RWPE2 (cell line): ENCODE measurements at regions not wholly inside any gene's neighbourhood (a gene's known extent, or its start where the extent isn't known, plus 50 kb on each side); places are given as distances from the start of the nearest gene placed in this dataset.

ENCODE experiments used
- ATAC-seq: fragments of 200-7000 bp; cut with Tn5 transposase; 3 replicates; pipeline ENCODE4 v1.9.1; 2021; ENCODE audit warnings: low read depth
- DNase-seq: peaks from one replicate; pipeline ENCODE4 v3.0.0-alpha.2; 2020; ENCODE audit warnings: low spot score
- H3K27ac ChIP-seq: fragments of 450-650 bp; 2 replicates; pipeline ENCODE4 v1.5.1; 2017; ENCODE audit warnings: mild to moderate bottlenecking; ENCODE audit not compliant: poor library complexity, severe bottlenecking
- H3K27me3 ChIP-seq: fragments of 250-450 bp; sonication (Bioruptor Pico); 2 replicates; pipeline ENCODE4 v1.5.1; 2021; ENCODE audit warnings: mild to moderate bottlenecking, moderate library complexity; ENCODE audit not compliant: insufficient read depth, poor library complexity, severe bottlenecking
- H3K36me3 ChIP-seq: fragments of 250-450 bp; sonication (Bioruptor Pico); 2 replicates; pipeline ENCODE4 v1.5.1; 2020; ENCODE audit warnings: low read depth, mild to moderate bottlenecking, moderate library complexity
- H3K4me1 ChIP-seq: fragments of 250-450 bp; sonication (Bioruptor Pico); 2 replicates; pipeline ENCODE4 v1.5.1; 2021; ENCODE audit warnings: mild to moderate bottlenecking, moderate library complexity; ENCODE audit not compliant: insufficient read depth, poor library complexity, severe bottlenecking
- H3K4me3 ChIP-seq: fragments of 250-450 bp; sonication (Bioruptor Pico); 2 replicates; pipeline ENCODE4 v1.5.1; 2021; ENCODE audit warnings: mild to moderate bottlenecking, moderate library complexity; ENCODE audit not compliant: severe bottlenecking
- H3K9me3 ChIP-seq: fragments of 250-450 bp; sonication (Bioruptor Pico); 2 replicates; pipeline ENCODE4 v1.5.1; 2021; ENCODE audit warnings: mild to moderate bottlenecking, moderate library complexity; ENCODE audit not compliant: severe bottlenecking
- TF ChIP-seq, protein P1 (sequence below): fragments of 450-650 bp; IDR thresholded peaks from one replicate; pipeline ENCODE4 v1.5.1; 2017; ENCODE audit warnings: mild to moderate bottlenecking, moderate library complexity; ENCODE audit not compliant: poor library complexity, severe bottlenecking

DNA sequence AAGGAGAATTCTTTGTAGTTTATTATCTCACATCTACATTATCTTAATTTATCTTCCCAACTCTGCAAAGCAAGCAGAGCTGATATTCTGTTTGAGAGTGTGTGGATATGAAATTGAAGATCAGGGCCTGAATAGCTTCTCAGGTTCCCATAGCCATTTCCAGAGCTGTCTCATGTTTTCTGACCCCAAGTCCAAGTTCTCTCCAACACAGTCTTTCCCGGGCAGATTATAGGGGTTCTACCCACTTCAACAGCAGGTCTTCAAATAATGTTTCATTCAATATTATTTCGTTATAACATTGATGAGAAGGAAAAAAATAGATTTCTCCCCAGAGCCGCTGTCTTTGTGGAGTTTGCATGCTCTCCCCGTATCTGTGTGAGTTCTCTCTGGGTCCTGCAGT is 234.9 kb downstream of the ENC1 start:
- no peaks in the 10 kb centered on the region for H3K9me3 ChIP-seq
- DNase-seq (no peak), ATAC-seq (no peak)
- H3K27me3 ChIP-seq = no peaks in the 10 kb centered on the region
- no peaks in the 10 kb centered on the region for H3K36me3 ChIP-seq
- TF ChIP-seq, protein P1, sequence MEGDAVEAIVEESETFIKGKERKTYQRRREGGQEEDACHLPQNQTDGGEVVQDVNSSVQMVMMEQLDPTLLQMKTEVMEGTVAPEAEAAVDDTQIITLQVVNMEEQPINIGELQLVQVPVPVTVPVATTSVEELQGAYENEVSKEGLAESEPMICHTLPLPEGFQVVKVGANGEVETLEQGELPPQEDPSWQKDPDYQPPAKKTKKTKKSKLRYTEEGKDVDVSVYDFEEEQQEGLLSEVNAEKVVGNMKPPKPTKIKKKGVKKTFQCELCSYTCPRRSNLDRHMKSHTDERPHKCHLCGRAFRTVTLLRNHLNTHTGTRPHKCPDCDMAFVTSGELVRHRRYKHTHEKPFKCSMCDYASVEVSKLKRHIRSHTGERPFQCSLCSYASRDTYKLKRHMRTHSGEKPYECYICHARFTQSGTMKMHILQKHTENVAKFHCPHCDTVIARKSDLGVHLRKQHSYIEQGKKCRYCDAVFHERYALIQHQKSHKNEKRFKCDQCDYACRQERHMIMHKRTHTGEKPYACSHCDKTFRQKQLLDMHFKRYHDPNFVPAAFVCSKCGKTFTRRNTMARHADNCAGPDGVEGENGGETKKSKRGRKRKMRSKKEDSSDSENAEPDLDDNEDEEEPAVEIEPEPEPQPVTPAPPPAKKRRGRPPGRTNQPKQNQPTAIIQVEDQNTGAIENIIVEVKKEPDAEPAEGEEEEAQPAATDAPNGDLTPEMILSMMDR = no peak
- H3K27ac ChIP-seq = no peak overlapping the region
- H3K4me3 ChIP-seq = no peak overlapping the region
- H3K4me1 ChIP-seq = peaks cover 10% of the 10 kb centered on the region

DNA sequence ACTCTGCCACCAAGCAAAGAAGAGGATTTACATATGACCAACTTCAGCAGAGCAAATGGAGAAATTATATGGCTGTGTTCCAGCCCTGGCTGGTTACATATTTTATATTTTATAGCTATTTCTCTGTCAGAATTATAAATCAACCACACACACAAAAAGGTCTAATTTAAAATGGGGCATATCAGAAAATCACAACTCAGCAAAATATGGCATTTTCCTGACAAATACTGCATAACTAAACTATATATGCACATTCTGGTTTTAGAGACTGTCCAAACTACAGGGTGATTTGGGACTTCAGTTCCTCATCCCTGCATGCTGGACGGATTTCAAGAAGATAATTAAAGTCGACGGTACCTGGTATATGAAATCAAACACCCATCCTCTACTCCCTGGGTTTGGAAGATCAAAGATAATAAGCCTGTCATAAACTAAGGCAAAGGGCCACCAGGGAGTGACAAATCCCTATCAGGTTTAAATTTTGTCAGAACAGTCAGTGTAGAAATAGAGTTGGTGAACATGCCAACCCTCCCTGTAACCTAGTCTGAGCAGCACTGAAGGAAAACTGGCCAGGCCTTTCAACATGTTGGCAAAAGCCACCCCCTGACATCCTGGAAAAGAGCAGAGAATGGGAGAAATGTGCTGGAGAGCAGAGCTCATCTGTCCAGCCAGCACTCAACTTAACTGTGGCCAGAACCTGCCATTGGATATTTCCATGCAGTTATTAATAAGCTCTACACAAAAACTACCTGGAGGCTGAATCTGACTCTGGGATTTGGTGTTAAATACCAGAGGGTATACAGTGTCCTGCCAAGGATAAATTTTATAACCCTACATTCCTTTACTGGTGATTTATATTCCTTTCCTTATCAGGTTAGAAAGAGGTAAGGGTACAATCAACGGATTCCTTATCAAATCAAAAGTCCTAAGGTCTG is 235.7 kb downstream of the ENC1 start:
- no peaks in the 10 kb centered on the region for H3K9me3 ChIP-seq
- DNase-seq = no peak
- no peaks in the 10 kb centered on the region for H3K36me3 ChIP-seq
- TF ChIP-seq, protein P1 = no peak
- no peak for ATAC-seq
- no peak overlapping the region for H3K4me3 ChIP-seq
- no peaks in the 10 kb centered on the region for H3K27me3 ChIP-seq
- H3K27ac ChIP-seq = no peak overlapping the region
- H3K4me1 ChIP-seq = peaks cover 10% of the 10 kb centered on the region

DNA sequence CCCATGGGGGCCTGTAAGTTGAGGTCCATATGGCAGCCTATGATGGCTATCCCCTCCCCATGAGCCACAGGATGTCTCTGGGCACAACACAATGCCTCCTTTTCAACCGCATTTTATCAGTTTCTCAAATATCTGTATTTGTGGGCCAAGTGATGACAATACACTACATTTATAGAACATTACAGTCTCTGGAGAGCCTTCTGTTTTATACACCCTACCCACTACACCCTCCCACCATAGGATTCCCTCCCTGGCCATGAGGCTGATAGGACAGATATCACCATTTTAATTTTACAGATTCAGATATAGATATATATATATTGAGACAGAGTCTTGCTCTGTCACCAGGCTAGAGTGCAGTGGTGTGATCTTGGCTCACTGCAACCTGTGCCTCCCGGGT is 236.8 kb downstream of the ENC1 start:
- DNase-seq = no peak
- ATAC-seq = no peak
- Histone ChIP-seq H3K27ac (no peak overlapping the region), H3K4me3 (no peak overlapping the region), H3K36me3 (no peaks in the 10 kb centered on the region), H3K9me3 (no peaks in the 10 kb centered on the region), H3K4me1 (peaks cover 10% of the 10 kb centered on the region), H3K27me3 (no peaks in the 10 kb centered on the region)
- TF ChIP-seq, protein P1 = no peak

DNA sequence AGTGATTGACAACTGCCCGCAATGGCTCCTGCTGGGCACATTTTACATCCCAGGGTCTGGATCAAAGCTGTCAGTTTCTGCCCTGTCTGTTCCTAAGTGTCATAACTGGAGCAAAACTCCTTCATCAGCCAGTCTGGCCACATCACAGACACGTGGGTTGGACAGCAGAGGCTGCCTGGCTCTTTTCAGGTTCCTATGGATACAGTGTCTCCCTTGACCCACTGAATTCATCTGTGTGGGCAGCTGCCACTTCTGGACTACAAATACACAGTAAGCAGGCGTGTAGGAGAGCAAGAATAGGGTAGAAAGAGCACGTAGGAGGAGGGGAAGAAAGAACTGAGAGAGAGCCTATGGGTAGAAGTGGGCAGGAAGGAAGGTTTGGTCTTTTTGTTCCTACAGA is 238.0 kb downstream of the ENC1 start:
- H3K36me3 ChIP-seq = no peaks in the 10 kb centered on the region
- H3K4me1 ChIP-seq = peaks cover 1% of the 10 kb centered on the region
- H3K27me3 ChIP-seq = no peaks in the 10 kb centered on the region
- ATAC-seq (no peak), DNase-seq (no peak)
- no peaks in the 10 kb centered on the region for H3K9me3 ChIP-seq
- no peak overlapping the region for H3K4me3 ChIP-seq
- H3K27ac ChIP-seq = no peak overlapping the region
- TF ChIP-seq, protein P1 = no peak

DNA sequence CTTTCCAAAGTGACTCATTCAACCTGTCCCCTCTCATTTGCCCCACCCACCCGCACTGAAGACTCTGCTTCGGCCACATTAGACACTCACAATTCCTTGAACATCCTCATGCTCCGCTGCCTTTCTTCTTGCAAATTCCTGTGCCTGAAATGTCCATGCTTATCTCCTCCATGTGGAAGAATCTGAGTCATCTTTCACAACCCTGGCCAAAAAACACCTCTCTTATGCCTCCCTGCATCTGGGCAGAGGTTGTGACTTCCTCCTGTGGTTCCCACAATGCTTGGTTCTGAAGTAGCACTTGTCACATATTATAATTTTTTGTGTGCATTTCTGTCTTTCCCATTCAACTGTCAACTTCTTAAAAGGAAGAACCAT is 238.6 kb downstream of the ENC1 start:
- Histone ChIP-seq H3K4me1 (no peaks in the 10 kb centered on the region), H3K27ac (no peak overlapping the region), H3K36me3 (no peaks in the 10 kb centered on the region), H3K27me3 (no peaks in the 10 kb centered on the region), H3K9me3 (no peaks in the 10 kb centered on the region), H3K4me3 (no peak overlapping the region)
- TF ChIP-seq, protein P1 = no peak
- no peak for DNase-seq
- ATAC-seq = no peak; the same call in 2 of the 3 replicates
